ENCODE measurements at regions not wholly inside any gene's neighbourhood (a gene's known extent, or its start where the extent isn't known, plus 50 kb on each side); places are given as distances from the start of the nearest gene placed in this dataset.

DNA sequence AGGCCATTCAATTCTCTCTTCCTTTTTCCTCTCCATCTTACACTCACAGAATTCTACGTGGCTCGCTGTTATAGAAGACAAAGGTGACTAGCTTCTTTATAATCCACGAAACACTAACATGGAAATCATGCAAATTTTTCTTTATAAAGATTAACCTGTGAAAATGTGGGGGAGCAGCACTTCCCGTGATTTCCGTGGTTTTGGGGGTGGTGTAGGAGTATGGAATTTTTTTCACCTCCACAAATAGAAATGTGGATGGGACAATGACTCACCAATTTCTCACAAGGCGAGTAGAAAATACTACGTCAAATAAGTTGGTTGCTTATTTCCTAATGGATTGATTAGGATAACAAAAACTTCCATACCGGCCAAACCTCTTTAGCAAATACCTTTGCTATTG, 719.2 kb upstream of the TENM3 start:
- no peak for TF ChIP-seq CTCF (IDR thresholded peaks at IDR 0.05; ENCODE audit: low read depth, low read length)
- DNase-seq (ENCODE audit: extremely low read depth, low read depth): no peak

GRCh38 chr4:181524499-181524898, 718.7 kb upstream of the TENM3 start:
- no peak for DNase-seq (ENCODE audit: extremely low read depth, low read depth)
- no peak for TF ChIP-seq CTCF (IDR thresholded peaks at IDR 0.05; ENCODE audit: low read depth, low read length)

GRCh38 chr4:181525634-181526033, 717.6 kb upstream of the TENM3 start:
- no peak for TF ChIP-seq CTCF (IDR thresholded peaks at IDR 0.05; ENCODE audit: low read depth, low read length)
- no peak for DNase-seq (ENCODE audit: extremely low read depth, low read depth)

DNA sequence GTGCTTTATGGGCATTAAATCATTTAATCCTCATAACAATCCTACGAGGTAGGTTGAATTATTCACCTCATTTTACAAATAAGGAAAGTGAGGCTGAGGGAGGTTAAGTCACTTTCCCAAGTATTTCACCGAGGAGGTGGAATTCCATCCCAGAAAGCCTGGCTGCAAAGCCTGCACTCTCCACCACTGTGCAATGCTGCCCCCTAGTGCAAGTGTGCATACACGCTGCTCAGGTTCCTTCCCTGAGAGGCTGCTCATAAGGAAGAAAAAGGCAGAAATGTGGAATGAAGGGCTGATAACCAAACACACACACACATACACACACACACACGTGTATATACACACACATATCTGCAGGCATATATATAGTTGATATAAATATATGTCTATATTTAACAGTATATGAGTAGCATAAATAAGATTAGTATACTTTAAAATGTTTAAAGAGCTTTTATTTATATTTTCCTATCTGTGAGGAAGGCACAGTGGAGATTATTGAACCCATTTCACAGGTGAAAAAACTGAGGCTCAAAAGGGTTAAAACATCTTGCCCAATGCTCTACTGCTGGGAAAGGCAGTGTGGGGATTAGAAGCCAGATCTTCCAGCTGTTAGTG, 714.5 kb upstream of the TENM3 start:
- peak; percentile 84 for TF ChIP-seq CTCF (IDR thresholded peaks at IDR 0.05; ENCODE audit: low read depth, low read length)
- peak; percentile 14 for DNase-seq (ENCODE audit: extremely low read depth, low read depth)

DNA sequence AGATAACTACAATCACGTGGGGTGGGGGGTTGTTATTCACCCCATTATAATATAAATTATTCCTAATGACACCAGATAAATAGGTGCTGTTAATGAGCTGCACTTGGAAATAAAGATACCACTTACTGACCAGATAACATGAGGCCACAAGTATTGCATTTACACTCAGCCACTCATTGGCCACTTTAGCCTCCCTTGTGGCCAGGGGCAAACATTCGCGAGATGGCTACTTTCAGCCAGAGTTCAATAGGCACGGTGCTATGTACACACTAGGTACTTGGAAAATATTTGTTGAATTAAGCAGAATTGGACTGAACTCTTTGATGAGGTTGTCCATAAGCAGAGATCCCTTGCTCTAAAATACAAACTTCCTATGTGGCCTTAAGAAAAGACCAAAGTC, 713.7 kb upstream of the TENM3 start:
- no peak for DNase-seq (ENCODE audit: extremely low read depth, low read depth)
- no peak for TF ChIP-seq CTCF (IDR thresholded peaks at IDR 0.05; ENCODE audit: low read depth, low read length)

DNA sequence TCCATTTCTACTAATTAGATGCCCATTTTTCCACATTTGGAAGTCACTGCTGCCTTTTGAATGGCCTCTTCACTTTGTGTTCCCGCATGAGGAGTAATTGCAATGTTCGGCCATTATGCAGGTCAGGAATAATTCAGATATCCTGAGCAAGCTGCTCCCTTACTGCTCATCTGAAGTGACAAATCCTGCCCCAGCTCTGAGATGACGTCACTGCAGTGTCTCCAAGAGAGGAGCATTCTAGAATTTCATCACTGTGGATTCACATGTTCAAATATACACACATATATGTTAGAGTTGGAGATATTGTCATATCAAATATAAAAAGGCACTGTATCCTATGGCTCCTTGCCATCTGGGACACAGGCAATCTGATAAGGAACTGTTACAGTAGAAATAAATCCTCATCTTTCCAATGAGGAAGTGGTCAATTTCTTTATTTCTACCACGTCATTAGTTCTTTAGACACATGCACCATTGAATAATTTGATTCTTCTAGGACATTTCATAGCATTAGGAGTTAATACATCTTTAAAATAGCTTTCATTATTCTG, 706.9 kb upstream of the TENM3 start:
- DNase-seq (ENCODE audit: extremely low read depth, low read depth): no peak
- TF ChIP-seq CTCF (IDR thresholded peaks at IDR 0.05; ENCODE audit: low read depth, low read length): no peak

DNA sequence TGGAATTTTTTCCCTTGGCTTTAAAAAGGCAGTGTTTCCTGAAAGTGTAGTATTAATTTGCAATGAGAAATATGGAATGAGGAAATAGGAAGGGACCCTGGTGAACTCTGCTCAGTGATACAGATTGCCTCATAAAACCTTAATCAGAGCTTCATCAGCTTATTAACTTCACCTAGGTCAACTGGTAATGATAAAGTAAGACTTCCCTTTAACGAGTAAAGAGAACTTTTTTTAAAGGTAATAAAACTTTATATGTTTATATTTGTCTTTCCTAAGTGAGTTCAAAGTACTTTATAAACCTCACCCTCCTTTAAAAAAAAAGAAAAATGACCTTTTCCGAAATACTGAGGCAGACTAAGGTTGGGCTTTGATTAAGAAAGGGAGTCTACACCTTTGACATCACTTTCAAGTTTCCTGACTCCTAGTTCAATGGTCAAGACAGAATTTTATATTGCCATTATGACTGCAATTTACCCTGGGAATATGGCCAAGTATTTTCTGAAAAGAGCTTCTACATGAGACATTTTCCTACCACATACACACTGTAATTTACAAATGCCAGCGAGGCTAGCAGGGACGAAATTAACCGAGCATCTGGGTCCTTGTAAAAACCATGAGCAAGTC, 706.3 kb upstream of the TENM3 start:
- TF ChIP-seq CTCF (IDR thresholded peaks at IDR 0.05; ENCODE audit: low read depth, low read length): no peak
- DNase-seq (ENCODE audit: extremely low read depth, low read depth): no peak
